Transverse colon (tissue), 4 donors: ENCODE measurements at regions not wholly inside any gene's neighbourhood (a gene's known extent, or its start where the extent isn't known, plus 50 kb on each side); places are given as distances from the start of the nearest gene placed in this dataset.
"Not testable (repeated sequence)": the region's sequence is repeated elsewhere in the genome, so short reads cannot be mapped to it uniquely, and the experiment has no call there.

Experiments used
- DNase-seq: peaks from one replicate; pipeline ENCODE4 v3.0.0-alpha.2; 2019
- H3K27ac ChIP-seq, 4 donors: fragments of 200-600 bp; sonication (generic); 2 replicates each; pipeline ENCODE4 v1.5.1; 2016 to 2018; ENCODE audit warnings: inconsistent platforms in 4 of 4
- H3K27me3 ChIP-seq: fragments of 200-600 bp; sonication (generic); 2 replicates; pipeline ENCODE4 v1.5.1; 2017; ENCODE audit warnings: inconsistent platforms
- H3K36me3 ChIP-seq, 4 donors: fragments of 200-600 bp; sonication (generic); 2 replicates each; pipeline ENCODE4 v1.5.1; 2017 to 2019; ENCODE audit warnings: inconsistent platforms in 4 of 4
- H3K4me1 ChIP-seq, 4 donors: fragments of 200-600 bp; sonication (generic); 2 replicates each; pipeline ENCODE4 v1.5.1; 2017 to 2020; ENCODE audit warnings: inconsistent platforms in 4 of 4
- H3K4me3 ChIP-seq, 4 donors: fragments of 200-600 bp; sonication (generic); 1 replicate in 1 of 4; 2 replicates in 3 of 4; pipeline versions ENCODE4 v1.5.1 to v1.6.1; 2017 to 2019; ENCODE audit warnings: inconsistent platforms in 4 of 4
- H3K9me3 ChIP-seq, 2 donors: fragments of 200-600 bp; sonication (generic); 2 replicates each; pipeline ENCODE4 v1.5.1; 2017 to 2019; ENCODE audit warnings: inconsistent platforms in 2 of 2
- EP300 ChIP-seq: sonication (generic); formaldehyde crosslinking; IDR thresholded peaks from one replicate; pipeline ENCODE4 v1.6.1; 2017; ENCODE audit warnings: antibody characterized with exemption, low read depth
- POLR2A ChIP-seq: fragments of 450-650 bp; IDR thresholded peaks from one replicate; pipeline ENCODE4 v1.6.1; 2016; ENCODE audit warnings: antibody characterized with exemption, mild to moderate bottlenecking, moderate library complexity
- POLR2AphosphoS5 ChIP-seq, 3 donors: sonication (generic); formaldehyde crosslinking; IDR thresholded peaks; one replicate each; pipeline ENCODE4 v1.6.1; 2016; ENCODE audit warnings: antibody characterized with exemption in 3 of 3
- WGBS, 2 donors: methylation state at CpG; one replicate each; pipeline ENCODE4 v1.1.5; 2018; ENCODE audit warnings: low coverage in 1 of 2; 5-methylcytosine and 5-hydroxymethylcytosine counted together
- in situ Hi-C, 4 donors: fragments of 200-750 bp; cut with MboI; loops; one replicate each; pipeline versions ENCODE4 v1.15.0 to v1.15.1; 2017; ENCODE audit warnings: low sequenced_read_pairs in 3 of 4, low pct_ligation_motif_present in 1 of 4, low pct_unique_long_range_greater_than_20kb in 1 of 4
- intact Hi-C: fragments of 100-400 bp; cut with DNase I; formaldehyde crosslinking; loops from one replicate; pipeline ENCODE4 v1.15.1; 2023; ENCODE audit warnings: low total_unique reads
- TF ChIP-seq, protein P1 (sequence below), 5 experiments: fragments of 200-600 bp in 3 of 5; fragments of 450-650 bp in 2 of 5; sonication (generic) in 3 of 5; IDR thresholded peaks; 1 replicate in 2 of 5; 2 replicates in 3 of 5; pipeline ENCODE4 v1.5.1; 2016 to 2017; ENCODE audit warnings: antibody characterized with exemption in 5 of 5, inconsistent platforms in 3 of 5, mild to moderate bottlenecking in 2 of 5, moderate library complexity in 1 of 5

DNA sequence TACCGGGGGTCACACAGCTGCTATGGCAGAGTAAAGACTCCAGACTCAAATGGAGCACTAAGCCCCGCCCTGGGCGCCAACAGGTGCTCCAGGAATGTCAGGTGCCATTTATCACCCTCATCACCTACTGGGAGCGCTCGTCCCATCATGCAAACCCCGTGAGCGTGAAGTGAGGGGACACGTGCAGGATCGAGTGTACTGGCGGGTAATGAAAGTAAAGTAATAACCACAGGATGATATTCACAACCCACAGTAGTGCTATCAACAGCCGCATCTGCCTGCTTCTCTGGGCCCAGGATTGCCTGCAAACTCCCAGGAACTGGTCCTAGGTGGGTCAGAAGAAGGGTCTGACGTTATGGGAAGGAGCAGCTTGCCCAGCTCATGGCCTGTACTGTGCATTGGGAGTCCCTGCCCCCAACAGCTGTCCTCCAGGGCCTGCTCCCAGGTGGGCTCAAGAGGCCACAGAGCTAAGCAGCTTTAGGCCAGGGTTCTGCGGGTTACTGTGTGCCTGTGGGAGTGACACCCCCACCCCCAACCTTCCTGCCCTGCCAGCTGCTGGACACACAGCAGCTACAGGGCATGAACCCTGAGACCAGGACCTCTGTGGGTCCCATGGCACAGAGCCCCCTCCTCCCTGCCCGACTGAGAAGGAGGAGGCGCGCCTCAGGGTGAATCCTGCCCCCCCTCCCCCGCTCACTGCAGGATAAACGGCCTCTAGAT, 120.5 kb upstream of the SULF2 start:
- WGBS, 2 donors, result 70% methylated on average over 2 to 17 of the region's 18 CpGs
- H3K9me3 ChIP-seq, result no peaks in the 10 kb centered on the region
- no peak overlapping the region for H3K4me3 ChIP-seq
- H3K27me3 ChIP-seq, result no peaks in the 10 kb centered on the region
- no peaks in the 10 kb centered on the region for H3K4me1 ChIP-seq
- DNase-seq, result no peak
- no peak overlapping the region for H3K27ac ChIP-seq
- in situ Hi-C loops, result no loop called here
- H3K36me3 ChIP-seq, result no peaks in the 10 kb centered on the region
- TF ChIP-seq POLR2A (no peak), POLR2AphosphoS5 (IDR thresholded peaks at IDR 0.05) (no peak), EP300 (no peak)
- TF ChIP-seq, protein P1, sequence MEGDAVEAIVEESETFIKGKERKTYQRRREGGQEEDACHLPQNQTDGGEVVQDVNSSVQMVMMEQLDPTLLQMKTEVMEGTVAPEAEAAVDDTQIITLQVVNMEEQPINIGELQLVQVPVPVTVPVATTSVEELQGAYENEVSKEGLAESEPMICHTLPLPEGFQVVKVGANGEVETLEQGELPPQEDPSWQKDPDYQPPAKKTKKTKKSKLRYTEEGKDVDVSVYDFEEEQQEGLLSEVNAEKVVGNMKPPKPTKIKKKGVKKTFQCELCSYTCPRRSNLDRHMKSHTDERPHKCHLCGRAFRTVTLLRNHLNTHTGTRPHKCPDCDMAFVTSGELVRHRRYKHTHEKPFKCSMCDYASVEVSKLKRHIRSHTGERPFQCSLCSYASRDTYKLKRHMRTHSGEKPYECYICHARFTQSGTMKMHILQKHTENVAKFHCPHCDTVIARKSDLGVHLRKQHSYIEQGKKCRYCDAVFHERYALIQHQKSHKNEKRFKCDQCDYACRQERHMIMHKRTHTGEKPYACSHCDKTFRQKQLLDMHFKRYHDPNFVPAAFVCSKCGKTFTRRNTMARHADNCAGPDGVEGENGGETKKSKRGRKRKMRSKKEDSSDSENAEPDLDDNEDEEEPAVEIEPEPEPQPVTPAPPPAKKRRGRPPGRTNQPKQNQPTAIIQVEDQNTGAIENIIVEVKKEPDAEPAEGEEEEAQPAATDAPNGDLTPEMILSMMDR (IDR thresholded peaks at IDR 0.05), result no peak
- intact Hi-C loops, result no loop called here

DNA sequence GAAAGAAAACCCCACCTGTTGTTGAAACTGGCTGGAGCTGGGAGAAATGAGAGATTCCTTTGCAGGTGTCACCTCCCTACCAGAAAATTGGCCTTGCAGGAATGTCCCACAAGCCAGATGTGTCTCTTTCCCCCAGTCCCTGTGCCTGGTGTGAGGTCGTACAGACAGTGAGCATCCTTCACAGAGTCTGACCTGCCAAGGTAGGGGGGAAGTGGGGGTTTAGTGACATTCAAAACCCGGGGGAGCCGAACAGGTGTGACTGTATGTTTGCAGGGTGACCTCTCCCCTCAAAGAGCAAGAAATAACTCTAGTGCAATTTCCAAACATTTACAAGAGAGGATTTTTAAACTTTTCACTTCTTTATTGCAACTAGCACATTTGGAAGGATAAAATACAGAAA, 117.7 kb upstream of the SULF2 start:
- H3K4me1 ChIP-seq, DNase-seq, H3K4me3 ChIP-seq, in situ Hi-C loops, H3K9me3 ChIP-seq, H3K27me3 ChIP-seq, H3K36me3 ChIP-seq, H3K27ac ChIP-seq, intact Hi-C loops: not testable (repeated sequence)
- 47% methylated on average over 3 of the region's 3 CpGs; no CpG with 5 or more reads in 1 of the 2 donors for WGBS, 2 donors

DNA sequence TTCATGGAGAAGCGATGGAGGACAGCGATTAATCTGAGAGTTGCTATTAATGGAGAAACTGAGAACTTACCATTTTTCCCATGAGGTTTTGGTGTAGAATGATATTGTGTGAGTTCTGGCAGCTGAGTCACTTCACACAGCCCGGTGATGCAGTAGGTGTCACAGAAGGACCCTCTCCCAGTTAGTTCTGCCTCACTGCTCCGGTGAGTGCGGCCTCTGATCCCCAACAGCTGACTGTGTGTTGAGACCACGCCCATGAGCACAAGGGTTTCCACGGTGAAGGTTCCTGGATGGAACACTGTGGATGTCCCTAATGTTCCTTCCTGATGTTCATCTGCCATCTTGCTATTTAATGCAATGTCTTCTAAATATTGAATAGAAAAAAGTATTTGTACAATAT, 114.0 kb upstream of the SULF2 start:
- intact Hi-C loops (loop anchor here (5.0 kb wide), 1 partner anchor 618 kb away; no protein-coding TSS in a partner anchor), in situ Hi-C loops (loop anchor here in 2 of 4 donors (10.0 kb wide), 2 partner anchors 55 to 75 kb away; no protein-coding TSS in a partner anchor)
- no CpG with 5 or more reads among the region's 7 CpGs for WGBS, 2 donors
- not testable (repeated sequence) for DNase-seq, H3K4me1 ChIP-seq, H3K27ac ChIP-seq, H3K9me3 ChIP-seq, H3K27me3 ChIP-seq, H3K4me3 ChIP-seq, H3K36me3 ChIP-seq

DNA sequence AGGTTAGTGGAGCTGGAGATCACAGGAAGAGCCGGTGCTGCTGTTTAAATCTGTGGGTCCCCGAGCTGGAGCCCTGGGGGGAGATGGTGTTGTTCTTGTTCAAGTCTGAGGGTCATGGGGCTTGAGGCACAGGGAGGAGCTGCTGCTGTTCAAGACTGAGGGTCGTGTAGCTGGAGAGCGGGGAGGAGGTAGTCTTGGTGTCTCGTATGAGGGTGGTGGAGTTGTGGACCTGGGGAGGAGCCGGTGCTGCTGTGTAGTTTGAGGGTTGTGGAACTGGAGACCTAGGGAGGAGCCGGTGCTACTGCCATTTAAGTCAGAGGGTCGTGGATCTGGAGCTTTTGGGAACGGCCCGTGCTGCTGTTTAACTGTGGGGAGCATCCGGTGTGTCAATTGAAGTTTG, 112.2 kb upstream of the SULF2 start:
- intact Hi-C loops (loop anchor here (5.0 kb wide), 1 partner anchor 620 kb away; no protein-coding TSS in a partner anchor), in situ Hi-C loops (loop anchor here in 2 of 4 donors (10.0 kb wide), 2 partner anchors 53 to 73 kb away; no protein-coding TSS in a partner anchor)
- Histone ChIP-seq H3K9me3 (no peaks in the 10 kb centered on the region), H3K4me3 (no peak overlapping the region), H3K27ac (no peak overlapping the region), H3K4me1 (no peaks in the 10 kb centered on the region), H3K36me3 (no peaks in the 10 kb centered on the region), H3K27me3 (no peaks in the 10 kb centered on the region)
- DNase-seq, result no peak
- 58 to 86% methylated on average over 2 to 11 of the region's 11 CpGs for WGBS, 2 donors
- TF ChIP-seq, protein P1 (IDR thresholded peaks at IDR 0.05), result no peak
- TF ChIP-seq EP300, result no peak
- no peak for TF ChIP-seq POLR2AphosphoS5 (IDR thresholded peaks at IDR 0.05)
- no peak for TF ChIP-seq POLR2A

DNA sequence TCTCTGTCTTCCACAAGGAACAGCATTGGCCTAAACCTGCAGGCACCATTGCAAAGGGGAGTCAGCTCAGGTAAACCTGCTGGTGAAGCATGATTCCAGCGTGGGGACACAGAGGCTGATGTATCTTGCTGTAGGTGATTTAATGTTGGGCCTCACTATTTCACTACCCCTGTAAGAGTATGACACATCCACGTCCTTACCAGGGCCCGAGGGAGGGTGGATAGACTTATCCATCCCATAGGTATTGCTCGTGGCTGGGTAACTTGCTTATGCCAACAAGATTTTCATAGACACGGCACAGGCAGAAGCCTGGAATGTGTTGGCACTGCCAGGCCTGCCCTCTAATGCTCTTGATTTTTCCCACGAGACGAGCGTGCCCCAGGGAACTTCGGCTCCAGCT, 107.4 kb upstream of the SULF2 start:
- in situ Hi-C loops, result loop anchor here (5.0 to 10.0 kb wide), 3 partner anchors 48 to 625 kb away; no protein-coding TSS in a partner anchor
- 80% methylated on average over 2 of the region's 9 CpGs; no CpG with 5 or more reads in 1 of the 2 donors for WGBS, 2 donors

DNA sequence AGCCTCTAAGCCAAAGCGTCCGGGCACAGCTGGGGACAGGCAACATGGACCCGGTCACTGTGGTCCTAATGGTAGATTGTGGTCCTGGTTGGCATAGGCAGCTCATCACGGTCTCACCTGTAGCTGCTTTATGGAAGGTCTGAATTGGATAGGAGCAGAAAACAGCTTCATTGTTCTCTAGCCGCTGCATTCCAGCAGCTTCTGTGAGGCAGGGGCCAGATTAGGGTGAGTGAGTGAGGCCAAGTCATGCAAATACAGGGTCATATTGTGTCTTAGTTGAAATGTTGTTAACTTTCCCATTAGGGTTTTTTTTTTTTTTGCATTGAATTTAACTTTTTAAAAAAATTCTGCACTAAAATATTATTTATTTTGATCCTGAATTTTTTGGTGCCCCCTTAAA, 105.4 kb upstream of the SULF2 start:
- DNase-seq, H3K4me3 ChIP-seq, intact Hi-C loops, H3K9me3 ChIP-seq, H3K4me1 ChIP-seq, H3K27me3 ChIP-seq, H3K27ac ChIP-seq, H3K36me3 ChIP-seq: not testable (repeated sequence)
- WGBS, 2 donors, result 87% methylated on average over 4 of the region's 5 CpGs; no CpG with 5 or more reads in 1 of the 2 donors
- in situ Hi-C loops, result loop anchor here (5.0 to 10.0 kb wide), 3 partner anchors 46 to 627 kb away; no protein-coding TSS in a partner anchor

More for the DNA sequence above, 107.4 kb upstream of the SULF2 start:
- H3K36me3 ChIP-seq, intact Hi-C loops, H3K4me3 ChIP-seq, H3K4me1 ChIP-seq, DNase-seq, H3K27me3 ChIP-seq, H3K9me3 ChIP-seq, H3K27ac ChIP-seq: not testable (repeated sequence)

DNA sequence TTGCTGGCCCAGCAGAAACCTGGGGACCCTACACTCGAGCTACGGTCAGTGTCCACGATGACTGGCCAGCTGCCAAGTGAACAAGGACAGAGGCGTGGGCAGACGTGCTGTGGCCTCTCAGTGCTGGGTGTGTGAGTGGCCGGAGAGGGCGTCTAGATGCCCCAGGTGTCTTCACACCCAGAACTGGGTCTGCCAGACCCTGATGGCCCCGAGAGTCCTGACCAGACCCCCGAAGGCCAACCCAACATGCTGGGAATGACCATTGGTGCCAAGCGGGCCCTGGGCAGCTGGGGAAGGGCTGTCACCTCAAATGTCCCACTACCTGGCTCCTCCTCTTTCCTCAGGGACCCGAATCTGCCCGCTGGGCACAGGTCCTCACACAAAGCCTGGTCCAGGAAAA, 104.5 kb upstream of the SULF2 start:
- 68% methylated on average over 10 of the region's 12 CpGs; no CpG with 5 or more reads in 1 of the 2 donors for WGBS, 2 donors
- in situ Hi-C loops, result loop anchor here (5.0 to 10.0 kb wide), 3 partner anchors 45 to 628 kb away; no protein-coding TSS in a partner anchor
- H3K4me1 ChIP-seq, DNase-seq, H3K27me3 ChIP-seq, H3K4me3 ChIP-seq, intact Hi-C loops, H3K36me3 ChIP-seq, H3K9me3 ChIP-seq, H3K27ac ChIP-seq: not testable (repeated sequence)
